ENCODE measurements at regions not wholly inside any gene's neighbourhood (a gene's known extent, or its start where the extent isn't known, plus 50 kb on each side); places are given as distances from the start of the nearest gene placed in this dataset.
A peak's percentile ranks its signal among the peaks of the same experiment; 100 is the strongest.
"Not testable (repeated sequence)": the region's sequence is repeated elsewhere in the genome, so short reads cannot be mapped to it uniquely, and the experiment has no call there.

DNA sequence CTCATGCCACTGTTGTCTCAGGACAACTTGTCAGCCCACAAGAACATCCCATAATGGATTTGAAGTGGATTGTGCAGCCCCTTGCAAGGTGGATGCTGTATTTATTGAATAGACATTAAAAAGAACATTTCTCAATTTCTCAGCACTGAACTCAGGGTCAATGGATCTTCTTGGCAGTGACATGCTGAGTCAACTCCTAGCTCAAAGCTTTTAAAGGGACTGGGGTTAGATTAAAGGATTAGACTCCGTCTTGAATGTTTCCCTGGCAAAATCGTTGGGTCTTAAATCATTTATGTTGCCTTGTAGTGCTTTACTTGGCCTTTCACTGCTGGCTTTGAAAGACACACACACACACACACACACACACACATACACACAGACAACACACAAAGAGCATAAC lies 221.6 kb upstream of the PBX1 start:
- no peak for DNase-seq

DNA sequence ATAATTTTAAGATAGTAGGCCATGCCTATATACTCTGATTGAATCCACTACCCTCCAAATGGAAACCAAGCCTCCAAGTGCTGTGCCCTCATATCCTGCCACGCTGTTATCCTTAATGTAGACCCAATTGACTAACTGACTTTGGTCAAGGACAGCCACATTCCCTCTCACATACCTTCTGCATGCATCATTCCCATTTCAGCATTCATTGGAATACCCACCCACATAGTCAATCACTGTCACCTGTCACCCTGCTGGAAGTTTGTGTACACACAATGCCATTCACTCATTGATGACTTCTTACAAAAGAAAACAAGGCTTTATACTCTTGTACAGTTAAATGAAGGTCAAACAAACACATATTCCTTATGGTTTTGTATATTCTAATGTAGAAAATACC lies 221.1 kb upstream of the PBX1 start:
- no peak for DNase-seq

DNA sequence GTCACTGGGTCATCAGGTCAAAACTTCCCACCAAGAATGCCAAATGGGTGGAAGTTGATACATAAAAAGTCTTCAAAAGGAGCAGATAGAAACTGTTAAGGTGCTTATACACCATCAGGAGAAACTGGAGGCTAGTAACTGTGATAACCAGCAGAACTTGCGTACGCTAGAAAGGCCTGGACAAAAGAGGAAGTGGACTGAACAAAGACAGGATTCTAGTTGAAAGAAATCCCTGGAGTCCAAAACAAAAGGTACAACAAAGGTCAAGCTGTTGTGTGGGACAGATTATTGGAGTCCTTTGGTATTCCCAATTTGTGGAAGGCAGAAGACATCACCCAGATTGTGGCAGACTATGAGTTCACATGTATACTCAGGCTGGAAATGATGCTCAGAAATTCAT lies 215.8 kb upstream of the PBX1 start:
- DNase-seq: no peak

DNA sequence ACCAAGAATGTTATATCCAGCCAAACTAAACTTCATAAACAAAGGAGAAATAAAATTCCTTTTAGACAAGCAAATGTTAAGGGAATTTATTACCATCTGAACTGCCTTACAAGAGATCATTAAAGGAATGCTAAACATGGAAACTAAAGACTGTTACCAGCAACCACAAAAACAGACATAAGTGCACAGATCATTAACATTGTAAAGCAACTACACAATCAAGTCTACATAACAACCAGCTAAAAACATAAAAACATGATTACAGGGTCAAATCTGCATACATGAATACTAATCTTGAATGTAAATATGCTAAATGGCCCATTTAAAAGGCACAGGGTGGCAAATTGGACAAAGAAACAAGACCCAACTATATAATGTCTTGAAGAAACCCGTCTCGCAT lies 211.0 kb upstream of the PBX1 start:
- DNase-seq: no peak

DNA sequence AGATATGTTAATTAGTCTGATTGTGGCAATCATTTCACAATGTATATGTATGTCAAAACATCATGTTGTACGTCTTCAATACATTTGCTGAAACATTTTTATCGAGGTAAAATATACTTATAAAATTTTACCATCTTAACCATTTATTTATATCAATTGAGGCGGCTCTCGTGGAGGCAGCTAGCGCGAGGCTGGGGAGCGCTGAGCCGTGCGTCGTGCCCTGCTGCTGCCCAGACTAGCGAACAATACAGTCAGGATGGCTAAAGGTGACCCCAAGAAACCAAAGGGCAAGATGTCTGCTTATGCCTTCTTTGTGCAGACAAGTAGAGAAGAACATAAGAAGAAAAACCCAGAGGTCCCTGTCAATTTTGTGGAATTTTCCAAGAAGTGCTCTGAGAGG lies 202.5 kb upstream of the PBX1 start:
- no peak for DNase-seq

DNA sequence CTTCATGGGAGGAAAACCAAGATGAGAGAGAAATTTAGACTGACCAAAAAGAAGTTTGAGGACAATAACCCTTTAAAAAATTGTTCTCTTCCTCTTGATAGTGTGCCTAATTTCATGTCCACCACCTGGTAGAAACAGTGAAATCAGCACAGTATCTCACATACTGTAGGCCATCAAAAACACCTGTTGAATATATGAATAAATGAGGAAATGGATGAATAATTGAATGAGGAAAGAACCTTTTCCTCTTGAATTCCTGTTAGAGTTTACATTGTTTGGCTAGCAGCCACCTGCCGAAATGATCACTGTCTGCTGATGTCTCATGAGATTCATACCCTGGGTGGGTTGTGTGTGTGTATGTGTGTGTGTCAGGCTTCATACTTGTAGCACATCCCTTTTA lies 198.7 kb upstream of the PBX1 start:
- DNase-seq: no peak

DNA sequence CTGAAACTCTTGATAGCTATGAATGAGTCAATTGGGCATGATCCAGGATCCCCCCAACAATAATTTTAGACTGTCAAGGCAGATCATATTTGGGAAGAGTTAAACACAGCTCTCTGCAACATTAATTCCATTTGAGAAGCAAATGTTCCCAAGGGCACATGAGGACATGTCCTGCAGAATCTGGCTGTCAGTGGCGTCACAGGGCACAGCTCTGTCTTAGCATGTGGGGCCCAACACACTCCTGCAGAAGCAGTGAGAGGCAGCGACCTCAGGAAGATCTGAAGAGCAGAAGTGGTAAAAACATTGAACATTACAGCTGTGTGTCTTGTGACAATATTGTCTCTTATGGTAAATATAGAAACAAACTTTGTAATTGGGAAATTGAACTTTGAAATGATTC lies 197.1 kb upstream of the PBX1 start:
- DNase-seq: no peak

DNA sequence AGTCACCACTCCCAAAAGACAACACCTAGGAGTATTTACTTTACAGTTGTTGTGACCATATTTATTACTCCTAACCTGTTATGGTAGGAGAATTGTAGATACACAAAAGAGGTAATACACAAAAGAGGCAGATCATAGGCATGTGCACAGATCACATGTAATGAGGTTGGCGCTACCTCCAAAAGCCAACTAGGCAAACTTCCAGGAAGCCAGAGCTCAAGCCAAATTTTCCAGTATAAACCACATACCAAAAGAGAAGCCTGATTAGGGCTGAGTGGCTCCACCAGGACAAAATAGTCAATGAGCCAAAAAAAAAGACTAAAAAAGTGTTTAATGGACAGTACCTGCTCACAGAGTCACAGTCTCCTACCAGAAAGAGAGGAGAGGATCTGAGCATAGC lies 195.0 kb upstream of the PBX1 start:
- DNase-seq: no peak

DNA sequence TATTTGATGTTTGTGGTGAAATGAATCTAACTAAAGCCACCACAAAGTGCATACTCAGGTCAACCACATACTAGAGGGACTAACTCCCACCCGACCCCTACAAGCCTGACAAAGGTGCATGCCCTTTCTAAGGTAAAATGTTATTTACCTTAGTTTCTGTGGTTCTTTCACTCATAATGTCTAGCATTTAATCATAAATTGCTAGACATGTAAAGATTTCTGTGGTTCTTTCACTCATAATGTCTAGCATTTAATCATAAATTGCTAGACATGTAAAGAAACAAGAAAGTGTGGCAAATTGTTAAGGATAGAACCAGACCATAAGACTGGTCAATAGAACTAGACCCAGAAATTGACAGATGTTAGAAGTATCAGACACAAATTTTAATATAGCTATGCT lies 193.0 kb upstream of the PBX1 start:
- DNase-seq: no peak

DNA sequence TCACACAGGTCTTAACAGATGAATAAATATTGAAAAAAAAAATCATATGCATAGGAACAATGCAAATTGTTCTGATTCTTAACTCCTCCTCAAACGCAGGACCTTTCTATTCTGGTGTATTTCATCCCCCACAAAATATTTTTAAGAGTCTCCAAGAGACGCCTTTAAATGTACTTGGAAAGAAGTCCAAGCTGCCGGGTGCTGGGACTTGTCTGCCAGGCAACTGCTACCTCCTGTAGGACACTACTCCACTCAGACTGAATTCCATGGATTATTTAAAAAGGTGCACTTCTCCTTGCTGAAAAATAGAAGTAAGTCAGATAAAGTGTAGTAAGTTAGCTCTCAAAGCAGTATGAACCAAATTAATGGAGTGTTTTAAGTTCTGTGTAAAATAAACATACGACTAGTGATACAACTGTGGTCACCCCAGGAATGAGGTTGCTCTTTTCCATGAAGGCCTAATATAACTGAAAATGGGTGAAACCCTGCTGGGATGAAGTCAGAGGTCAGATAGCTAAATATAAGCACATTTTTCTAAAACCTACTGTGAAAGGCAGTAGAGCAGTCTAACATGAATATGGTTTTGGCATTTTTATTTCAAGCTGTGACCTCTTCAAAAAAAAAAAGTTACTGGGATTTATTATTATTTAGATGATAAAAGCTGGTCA lies 189.2 kb upstream of the PBX1 start:
- DNase-seq: no peak

DNA sequence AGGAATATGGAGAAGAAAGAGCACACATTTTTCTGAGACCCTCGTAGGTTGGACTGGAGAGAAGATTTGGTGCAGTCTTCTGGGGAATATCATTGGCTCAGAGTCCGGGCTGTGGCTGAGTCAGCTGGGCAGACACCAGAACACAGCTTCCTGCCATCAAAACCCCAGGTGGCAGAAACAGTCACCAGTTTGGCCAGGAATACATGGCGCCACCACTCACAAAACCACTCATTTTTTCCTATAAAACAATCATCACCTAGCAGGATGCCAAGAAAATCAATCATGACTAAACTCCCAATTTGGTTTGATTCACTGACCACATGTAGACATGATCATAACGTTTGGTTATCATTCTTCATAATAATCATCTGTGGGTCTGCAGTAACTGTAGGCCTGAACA lies 178.1 kb upstream of the PBX1 start:
- DNase-seq: no peak

DNA sequence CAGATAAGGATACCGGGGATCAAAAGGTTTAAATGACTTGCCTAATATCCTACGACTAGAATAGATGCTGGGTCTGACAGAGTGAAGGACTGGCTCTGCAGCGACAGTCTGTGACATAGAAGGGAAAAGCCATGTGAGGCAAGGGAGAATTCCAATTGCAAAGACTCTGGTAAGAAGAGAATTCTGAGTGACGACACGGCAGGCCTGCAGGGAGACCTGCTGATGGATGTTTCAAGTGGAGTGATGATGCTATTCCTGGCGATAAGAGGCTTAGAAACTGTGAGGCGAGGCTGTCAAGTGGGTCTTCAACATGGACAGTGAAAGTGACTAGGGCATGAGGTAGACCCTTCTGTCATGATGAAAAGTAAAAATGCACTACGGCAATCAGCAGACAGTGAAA lies 176.6 kb upstream of the PBX1 start:
- peak; percentile 70 to 85 for DNase-seq

DNA sequence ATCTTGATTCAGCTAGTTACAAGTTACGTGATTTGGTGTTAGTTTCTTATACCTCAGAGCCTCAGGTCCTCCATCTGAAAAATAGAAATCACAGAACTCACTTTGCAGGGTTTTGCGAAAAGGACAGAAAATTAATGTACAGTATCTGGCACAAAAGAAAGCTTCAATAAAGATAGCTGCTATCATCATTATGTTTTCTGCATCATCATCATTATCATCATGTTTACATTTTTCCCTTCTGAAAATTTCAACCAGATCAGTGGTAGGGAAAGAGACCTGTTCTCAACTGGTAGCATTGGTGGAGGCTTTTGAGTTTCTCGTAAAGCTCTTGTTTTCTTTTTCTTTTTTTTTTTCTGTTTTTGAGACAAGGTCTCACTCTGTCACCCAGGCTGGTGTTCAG lies 174.7 kb upstream of the PBX1 start:
- no peak for DNase-seq

DNA sequence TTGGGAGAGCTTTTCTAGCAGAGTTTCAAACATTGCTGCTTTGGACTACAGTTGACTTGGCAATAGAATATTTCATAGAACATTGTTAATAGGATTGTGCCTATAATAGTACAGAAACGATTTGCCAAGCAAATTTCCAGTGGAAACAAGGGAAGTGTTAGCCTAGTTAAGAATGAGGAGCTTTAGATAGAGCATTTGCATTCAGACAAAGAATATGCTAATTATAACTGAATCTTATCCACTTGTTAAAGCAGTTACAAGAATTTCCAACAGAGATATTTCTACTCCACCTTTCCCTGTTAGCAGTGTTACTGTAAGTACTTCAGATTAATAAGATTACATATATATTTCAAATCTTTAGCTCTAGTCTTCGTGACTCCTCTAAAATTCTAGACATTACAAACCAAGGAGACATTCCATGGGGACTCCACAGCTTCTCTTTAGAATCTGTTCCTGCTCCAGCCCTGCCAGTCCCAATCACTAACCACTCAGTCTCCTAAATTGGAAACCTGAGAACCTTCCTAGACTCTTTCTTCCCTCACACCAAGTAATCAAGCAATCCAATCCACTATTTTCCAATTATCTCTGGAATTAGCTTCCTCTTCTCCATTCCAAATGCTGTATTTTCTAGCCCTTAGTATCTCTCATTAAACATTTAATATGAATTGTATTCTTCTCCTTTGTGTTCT lies 141.8 kb upstream of the PBX1 start:
- DNase-seq: no peak

DNA sequence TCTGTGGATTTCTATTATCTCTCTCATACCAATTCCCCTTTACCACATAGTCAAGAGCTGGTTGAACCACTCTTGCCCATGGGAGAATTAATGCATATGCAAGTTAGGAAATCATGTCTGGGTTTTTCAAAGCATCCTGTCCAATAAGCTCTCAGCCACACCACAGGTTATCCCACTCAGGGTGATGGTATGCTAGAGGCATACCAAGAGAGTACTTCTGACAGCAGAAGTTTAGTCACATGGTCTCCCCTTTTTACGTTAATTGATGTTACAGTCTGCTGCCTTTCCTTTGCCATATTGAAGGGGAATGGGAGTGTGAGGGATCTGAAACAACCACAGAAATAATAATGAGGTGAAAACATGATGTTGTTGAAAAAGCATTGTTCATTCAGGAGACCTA lies 135.8 kb upstream of the PBX1 start:
- no peak for DNase-seq

DNA sequence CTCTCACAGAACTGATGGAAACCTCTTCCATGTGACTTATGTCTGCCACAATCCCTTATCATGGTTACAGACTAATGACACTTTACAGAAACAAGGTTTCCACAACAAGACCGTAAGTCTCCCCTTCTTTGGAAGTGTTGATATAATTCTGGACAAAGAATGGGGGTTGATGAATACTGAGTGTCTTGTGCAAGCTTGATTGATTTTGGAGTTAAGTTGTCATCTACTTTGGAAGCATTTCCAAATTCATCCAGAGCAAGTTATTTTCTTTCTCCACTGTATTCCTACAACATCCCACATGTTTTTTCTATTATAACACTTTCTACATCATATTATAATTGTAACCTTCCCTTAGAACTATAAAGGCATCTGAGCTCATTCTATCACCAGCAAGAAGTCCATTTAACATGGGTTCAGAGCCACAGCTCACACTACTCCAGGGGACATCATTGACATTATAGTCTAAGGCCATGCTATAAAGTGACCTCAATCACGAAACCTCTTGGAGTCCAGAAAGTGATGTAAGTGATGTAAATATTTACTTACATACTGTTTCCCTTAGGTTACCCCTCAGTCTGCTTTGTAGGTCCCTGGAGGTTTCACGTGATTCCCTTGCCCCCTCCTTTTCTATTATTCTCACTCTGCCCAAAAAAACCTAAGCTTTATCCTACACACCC lies 125.7 kb upstream of the PBX1 start:
- no peak for DNase-seq

DNA sequence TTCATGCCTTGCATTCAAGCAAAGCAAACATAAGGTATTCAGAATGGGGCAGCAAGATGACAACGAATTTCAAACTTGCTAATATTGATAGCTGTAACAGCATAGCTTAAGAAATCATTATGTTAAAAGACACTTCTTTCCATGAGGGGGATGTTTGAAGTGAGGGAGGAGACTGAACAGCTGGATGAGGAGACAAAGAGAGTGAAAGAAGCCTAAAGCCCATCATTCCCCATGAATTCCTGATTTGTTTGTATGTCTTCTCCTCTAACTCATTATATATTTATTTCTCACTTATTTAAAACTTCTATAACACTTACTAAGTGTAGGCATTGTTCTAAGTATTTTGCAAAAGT lies 125.2 kb upstream of the PBX1 start:
- no peak for DNase-seq

DNA sequence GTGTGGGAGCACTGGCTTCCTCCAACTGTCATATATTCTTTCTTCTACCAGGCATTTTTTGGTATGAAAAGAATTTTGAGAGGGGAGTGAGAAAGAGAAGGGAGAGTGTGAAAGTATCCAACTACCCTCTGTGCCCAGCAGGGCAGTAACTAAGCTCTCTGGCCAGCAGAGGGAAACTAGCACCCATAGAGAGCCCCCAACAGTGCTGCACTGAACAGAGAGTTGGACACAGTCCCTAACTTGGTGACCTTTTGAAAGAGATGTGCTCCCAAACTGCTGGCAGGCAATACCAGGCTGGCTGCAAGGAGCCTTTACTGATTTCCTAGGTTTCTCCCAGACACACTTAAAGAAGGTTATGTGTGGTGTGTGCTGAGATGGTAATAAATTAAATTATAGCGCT lies 118.8 kb upstream of the PBX1 start:
- DNase-seq: no peak

DNA sequence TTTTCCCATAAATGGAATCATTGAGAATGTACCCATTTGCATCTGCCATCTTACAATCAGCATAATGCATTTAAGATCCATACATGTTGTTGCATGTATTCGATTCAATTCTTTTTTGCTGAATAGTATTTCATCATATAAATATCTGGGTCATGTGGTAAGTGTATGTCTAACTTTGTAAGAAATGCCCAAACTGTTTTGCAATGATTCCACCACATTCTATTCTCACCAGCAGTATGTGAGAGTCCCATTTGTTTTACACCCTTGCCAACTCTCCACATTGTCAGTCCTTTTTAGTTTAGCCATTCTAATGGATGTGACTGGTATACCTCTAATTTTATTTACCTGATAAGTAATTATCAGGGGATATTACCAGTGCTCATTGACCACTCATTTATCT lies 115.8 kb upstream of the PBX1 start:
- no peak for DNase-seq

DNA sequence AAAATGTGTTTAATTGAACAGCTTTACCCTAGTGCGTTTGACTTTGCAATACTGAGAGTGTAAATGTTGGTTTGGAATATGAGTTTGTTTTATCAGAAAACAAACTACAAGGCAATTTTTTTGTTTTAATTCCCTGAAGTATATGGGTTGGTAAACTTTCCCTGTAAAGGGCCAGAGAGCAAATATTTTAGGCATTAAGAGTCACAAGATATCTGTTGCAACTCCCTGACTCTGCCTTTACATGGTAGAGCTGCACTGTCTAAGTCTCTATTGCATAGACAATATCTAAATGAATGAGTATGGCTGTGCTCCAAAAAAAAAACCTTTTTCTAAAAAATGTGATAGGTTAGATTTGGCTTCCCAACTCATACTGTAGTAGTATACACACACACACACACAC lies 115.1 kb upstream of the PBX1 start:
- no peak for DNase-seq

DNA sequence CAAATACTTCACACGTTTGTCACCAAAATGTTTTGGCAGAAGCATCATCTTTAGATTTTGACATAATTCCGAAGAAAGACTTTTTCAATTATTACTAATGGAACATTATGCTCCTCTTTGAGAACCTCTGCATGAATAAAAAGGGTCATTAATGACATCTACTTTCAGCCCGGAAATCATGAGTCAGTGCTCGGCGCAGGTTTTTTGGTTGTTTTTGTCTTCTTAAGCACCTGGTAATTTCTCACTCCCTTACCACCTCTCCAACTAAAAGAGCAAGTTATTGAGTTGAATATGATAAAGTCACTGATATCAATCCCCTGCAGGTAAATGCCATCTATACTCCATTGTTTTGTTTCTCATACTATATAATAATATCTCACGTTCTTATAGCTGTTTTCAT lies 113.0 kb upstream of the PBX1 start:
- DNase-seq: no peak

DNA sequence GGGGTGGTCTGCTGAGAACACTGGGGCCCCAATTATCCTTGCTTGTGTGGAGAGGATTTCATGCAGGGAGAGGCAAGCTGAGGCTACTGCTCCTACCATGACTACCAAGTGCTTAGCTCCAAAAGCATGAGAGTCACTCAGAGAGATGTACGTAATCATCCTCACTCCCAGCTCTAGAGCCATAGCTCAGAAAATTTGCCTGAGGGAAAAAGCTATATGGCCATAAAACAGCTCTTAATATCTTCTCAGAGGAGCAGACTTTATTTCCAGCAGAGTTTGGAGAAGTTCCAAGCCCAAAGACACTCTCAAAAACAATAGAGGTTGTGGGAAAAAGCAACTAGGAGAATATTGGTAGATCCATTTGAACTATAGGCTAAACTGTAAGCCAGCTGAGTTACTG lies 106.4 kb upstream of the PBX1 start:
- no peak for DNase-seq

DNA sequence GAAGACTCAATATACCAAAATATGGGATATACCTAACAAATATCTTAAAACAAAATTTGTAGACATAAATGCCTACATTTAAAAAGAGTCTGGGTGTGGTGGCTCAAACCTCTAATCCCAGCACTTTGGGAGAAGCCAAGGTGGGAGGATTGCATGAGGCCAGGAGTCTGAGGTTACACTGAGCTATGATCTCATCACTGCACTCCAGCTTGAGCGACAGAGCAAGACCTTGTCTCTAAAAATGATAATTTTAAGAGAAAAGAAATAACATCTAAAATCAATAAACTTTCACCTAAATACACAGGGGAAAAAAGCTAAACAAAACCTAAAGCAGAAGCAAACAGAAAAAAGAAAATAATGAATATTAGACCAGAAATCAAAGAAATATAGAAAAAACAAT lies 102.7 kb upstream of the PBX1 start:
- no peak for DNase-seq

DNA sequence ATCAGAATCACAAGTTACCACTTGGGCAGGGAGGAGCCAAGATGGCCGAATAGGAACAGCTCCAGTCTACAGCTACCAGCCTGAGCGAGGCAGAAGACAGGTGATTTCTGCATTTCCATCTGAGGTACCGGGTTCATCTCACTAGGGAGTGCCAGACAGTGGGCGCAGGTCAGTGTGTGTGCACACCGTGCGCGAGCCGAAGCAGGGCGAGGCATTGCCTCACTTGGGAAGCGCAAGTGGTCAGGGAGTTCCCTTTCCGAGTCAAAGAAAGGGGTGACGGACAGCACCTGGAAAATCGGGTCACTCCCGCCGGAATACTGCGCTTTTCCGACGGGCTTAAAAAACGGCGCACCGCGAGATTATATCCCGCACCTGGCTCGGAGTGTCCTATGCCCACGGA lies 99.8 kb upstream of the PBX1 start:
- DNase-seq: not testable (repeated sequence)

DNA sequence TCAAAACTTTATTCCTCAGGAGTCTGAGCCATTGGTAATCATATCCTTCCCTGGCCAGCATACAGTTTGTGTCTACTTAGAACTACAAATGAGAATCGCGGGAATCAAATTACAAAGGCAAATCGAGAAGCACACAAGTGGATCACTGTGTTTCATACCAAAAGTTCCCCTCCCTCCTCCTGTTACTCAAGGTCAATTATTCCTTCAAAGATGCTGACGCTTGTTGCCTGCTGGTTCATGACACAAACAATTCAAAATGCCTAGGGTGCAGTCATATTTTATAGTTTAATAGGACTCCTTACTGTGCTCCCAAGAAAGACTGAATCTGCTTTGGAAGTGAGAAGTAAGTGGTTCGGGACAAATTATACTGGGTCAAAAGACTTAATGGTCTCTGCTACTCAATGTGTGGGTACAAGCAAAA lies 93.0 kb upstream of the PBX1 start:
- no peak for DNase-seq
